Cerebellar cortex (tissue), 1 donor: ENCODE measurements at regions not wholly inside any gene's neighbourhood (a gene's known extent, or its start where the extent isn't known, plus 50 kb on each side); places are given as distances from the start of the nearest gene placed in this dataset.

Source experiments
- DNase-seq: peaks from one replicate; pipeline ENCODE4 v3.0.0-alpha.2; 2015; ENCODE audit warnings: low spot score

DNA sequence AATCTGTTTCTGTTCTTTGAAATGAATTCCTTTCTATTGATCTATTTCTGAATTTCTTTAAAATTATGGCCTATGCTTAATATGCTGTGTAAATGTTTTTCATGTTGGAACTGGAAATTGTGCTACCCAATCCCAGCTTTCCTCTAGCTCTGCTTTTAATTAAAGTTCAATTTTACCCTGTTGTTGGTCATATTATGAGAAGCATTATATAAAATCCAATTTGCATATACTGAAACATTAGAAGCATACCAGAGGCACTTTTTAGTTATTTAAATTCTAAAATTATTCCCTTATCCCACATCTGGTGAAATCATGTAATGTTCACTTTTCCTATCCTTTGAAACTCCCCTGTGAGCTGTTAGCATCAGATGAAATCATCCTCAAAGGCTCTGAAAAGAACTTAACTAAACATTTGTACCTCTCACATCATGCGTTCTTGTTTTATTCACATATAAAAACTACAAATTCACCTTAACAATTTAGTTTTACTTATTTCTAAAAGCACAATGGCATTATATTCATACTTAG lies 160.6 kb upstream of the COL21A1 start:
- no peak for DNase-seq

DNA sequence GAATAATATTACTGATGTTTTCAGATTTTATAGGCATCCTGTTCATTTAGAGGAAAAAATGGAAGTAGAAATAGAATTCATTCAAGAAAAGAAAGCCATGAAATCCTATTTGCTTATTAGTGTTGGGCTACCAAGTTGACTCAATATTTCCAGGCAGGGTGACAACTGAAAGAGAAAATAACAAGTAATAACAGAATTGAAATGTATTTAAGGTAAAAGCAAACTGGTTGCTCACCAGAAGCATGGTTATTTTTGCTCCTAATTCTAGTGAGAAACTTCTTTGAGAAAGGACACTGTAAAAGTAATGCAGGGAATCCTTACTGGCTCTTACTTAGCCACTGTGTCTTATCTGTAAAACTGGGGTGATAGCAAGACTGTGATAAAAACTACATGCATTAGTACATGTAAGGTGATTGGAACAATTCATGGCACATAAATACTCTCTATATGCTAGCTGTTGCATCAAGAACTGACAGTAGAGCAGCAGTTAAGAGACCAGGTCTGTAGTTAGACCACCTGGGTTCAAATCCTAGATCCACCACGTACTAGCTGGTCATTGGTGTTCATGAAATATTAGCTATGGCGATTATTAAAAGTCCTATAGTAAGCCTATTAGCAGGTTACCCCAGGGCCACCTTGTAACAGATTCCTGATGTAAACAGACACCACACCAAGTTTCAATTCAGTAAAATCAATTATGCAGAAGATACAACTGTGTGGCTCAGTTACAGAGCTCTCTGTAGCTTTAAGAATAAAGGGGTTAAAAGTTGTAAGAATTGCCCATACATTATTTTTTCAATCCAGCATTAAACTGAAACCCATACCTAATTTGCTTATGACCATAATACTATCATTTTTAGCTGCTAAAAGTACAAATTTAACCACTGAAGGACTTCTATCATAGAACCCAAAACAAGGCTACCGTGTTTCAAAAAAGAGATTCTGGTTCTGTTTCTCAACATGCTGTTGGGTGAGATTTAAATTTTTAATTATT lies 159.2 kb upstream of the COL21A1 start:
- DNase-seq: no peak

GRCh38 chr6:56404599-56404998 lies 157.2 kb upstream of the COL21A1 start:
- no peak for DNase-seq

DNA sequence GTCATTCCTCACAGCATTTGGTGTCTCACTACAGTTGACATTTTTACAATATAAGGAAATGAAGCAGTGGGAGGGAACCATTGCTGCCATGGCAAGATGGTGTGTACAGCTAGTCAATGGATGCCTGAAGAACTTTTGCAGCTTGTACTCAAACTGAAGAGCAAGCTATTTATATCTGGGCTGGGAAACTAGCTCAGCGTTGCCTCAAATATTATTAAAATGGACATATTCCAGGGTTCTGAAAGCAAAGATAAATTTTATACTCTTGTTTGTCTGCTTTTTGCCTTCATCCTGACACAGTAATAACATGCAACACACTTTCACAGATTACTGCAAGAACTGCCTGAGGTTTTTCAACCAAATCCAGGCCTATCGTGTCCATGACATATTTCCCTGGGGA lies 156.4 kb upstream of the COL21A1 start:
- no peak for DNase-seq

DNA sequence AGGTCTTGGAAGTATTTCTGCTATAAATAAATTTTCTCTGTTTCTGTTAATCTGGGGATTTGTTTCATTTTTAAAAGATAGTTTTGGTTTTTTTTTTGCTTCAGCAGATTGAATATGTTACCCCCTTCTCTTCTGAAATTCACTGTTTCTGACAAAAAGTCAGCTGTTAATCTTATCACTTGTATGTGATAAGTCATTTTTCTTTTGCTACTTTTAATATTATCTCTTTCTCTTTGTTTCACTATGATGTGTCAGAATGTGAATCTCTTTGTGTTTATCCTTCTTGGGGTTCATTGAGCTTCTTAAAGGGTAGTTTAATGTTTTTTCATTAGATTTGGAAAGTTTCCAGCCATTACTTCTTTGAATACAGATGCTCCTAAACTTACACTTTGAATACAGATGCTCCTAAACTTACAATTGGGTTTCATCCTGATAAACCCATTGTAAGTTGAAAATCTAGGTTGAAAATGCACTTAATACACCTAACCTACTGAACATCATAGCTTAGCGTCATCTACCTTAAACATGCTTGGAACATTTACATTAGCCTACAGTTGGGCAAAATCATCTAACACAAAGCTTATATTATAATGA lies 154.2 kb upstream of the COL21A1 start:
- DNase-seq: no peak

DNA sequence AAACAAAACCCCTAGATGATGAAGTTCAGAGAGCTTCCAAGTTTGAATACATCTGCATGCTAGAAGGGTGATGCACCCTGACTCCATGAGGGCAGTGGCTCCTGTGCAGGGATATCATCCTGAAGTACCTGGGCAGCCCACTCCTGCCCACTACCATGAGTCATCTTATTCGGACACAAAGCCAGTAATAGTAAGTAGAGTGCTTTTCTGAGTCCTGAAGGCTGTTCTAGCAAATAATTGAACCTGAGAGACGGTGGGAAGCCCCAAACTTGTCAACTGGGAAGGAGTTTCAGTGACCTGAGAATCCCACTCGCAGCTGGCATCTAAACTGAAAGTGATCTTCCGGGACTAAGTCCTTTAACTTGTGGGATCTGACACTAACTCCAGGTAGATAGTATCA lies 152.9 kb upstream of the COL21A1 start:
- DNase-seq: no peak

DNA sequence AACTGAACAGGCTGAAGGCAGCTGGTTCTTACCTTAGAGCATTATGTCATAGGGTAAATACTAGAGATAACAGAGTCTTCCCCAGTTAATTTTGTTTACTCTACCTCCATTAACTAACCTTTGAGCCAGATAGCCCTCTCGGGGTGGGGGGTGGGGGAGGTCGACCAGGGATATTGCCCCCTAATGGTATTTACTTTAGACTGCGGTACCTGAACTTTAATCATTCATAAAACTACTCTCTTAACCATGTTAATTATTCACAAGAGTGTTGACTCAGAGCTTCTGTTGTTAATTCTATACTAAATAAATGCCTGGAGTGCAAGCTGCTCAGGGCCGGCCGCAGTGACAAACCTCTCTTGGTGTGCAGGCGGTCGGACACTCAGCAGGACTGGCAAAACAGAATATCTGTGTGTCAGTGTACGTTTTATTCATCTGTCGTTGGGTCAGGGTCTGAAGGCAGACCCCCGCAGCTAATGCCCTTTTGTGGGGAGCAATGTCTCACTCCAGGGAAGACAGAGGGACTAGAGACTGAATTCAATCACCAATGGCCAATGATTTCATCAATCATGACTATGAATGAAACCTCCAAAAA lies 152.4 kb upstream of the COL21A1 start:
- DNase-seq: no peak

GRCh38 chr6:56399250-56399671 lies 151.9 kb upstream of the COL21A1 start:
- DNase-seq: no peak

DNA sequence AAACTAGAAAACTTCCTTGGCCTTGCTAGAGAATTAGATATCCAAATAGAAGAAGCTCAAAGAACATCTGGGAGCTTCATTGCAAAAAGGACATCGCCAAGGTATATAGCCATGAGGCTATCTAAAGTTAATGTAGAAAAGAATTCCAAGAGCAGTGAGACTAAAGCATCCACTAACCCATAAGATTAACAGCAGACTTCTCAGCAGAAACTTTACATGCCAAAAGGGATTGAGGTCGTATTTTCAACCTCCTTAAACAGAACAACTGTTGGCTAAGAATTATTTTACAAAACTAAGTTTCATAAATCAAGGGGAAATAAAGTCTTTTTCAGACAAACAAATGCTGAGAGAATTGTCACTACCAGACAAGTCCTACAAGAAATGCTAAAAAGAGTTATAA lies 149.1 kb upstream of the COL21A1 start:
- no peak for DNase-seq

DNA sequence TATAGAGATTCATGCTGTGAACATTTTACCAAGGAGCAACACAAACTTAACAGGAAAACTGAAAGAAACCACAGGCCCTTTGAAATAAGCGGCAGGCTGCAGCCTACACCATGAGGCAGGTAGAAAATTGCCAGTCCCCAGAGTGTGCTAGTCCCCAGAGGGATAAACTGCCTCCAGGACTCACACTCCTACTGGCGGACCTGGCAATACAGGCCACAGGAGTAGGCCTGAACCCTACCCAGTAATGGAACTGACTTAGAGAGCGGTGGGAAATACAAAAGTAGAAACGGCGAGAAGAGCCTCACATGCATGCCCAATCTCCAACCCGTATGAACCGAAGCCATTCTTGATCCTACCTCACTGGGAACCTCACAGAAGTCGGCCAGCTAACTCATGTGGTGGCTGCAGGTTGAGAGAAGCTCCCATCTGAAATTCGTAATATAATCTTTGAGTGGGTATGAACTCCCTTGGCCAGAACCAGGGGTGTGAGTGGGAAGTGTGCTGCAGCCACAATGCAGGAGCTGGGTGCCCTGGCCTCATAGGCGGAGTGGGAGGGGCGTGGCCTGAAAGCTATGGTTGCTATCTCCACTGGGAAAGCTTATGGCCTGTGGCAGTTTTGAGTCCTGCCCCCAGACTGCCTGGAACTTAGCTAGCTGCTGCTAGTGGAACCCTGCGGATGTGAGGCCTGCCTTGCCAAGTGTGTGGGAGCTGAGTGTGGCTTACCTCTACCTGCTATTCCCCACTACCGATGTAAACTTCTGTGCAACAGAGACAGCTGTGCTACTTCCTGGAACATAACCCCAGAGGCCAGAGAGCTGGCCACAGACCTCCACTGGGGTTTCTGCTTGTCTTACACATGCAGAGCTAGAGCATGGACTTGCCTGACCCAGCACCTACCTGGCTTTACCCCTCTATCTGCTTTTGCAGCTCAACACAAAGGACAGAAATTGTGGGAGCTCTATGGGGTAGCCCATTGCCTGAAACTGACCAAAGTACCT lies 146.5 kb upstream of the COL21A1 start:
- DNase-seq: no peak

DNA sequence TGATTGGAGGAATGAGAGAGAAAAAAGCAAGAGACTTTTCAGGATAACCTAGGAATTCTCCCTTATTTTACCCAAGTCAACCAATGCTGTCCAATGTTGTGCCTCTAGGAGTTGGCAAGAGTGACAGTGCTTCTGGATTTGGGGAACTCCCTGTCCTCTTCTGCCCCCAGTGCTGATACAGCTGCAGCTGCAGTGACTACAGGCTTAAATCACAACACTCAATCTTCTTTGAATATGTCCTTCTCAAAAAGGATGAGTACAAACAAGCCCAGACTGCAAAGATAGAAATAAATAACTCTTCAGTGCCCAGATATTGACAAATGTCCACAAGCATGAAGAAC lies 141.0 kb upstream of the COL21A1 start:
- DNase-seq: no peak

- DNase-seq: no peak
These were observed 140.4 kb upstream of the COL21A1 start for GRCh38 chr6:56387621-56388414.

DNA sequence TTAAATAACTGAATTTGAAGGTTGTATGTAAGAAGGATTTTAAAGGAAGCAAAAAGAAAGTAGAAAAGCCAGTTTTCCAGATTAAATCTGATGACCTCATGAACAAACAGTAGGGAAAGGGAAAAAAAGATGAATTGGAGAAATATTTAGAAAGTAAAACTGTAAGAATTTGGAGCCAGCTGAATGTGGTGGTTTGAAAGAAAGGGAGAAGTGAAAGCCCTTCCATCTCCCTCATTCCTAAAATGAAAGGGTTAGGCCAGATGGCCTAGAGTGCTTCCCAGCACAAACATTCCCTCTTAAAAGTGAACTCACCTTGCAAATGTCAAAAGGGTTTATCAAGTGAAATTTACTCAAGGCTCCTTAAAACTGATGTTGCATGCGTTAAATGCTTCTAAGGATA lies 139.3 kb upstream of the COL21A1 start:
- no peak for DNase-seq

DNA sequence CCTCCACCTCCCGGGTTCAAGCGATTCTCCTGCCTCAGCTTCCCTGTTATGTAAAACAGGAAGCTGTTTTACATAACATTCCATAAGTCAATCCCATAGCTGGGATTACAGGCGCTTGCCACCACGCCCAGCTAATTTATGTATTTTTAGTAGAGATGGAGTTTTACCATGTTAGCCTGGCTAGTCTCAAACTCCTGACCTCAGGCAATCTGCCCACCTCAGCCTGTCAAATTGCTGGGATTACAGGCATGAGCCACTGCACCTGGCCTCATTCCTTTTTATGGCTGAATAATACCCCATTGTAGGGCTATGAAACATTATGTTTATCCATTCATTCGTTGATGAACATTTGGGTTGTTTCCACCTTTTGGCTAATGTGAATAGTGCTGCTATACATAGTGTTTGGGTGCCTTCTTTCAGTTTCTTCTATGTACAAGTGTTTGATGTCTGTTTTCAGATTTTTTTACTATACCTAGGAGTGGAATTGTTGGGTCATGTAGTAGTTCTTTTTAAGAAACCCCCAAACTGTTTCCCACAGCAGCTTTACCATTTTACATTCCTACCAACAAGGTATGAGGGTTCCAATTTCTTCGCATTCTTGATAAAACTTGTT lies 138.7 kb upstream of the COL21A1 start:
- DNase-seq: no peak

GRCh38 chr6:56383160-56383559 lies 135.8 kb upstream of the COL21A1 start:
- DNase-seq: no peak

DNA sequence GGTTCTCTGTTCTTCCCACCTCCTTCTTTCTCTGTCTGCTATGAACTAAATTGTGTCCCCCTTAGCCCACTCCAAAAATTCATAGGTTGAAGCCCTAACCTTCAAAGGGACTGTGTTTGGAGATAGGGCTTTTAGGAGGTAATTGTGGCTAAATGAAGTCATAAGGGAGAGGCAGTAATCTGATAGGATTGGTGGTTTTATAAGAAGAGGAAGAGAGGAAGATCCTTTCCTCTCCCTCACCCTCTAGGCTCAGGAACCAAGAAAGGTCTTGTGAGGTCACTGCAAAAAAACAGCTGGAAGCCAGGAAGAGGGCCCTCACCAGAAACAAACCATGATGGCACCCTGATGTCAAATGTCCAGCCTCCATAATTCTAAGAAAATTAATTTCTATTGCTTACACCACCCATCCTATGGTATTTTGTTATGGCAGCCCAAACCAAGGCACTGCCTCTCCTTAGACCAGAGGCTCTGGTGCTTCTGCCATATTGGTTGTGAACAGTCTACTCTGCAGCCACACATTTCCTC lies 135.1 kb upstream of the COL21A1 start:
- DNase-seq: no peak

DNA sequence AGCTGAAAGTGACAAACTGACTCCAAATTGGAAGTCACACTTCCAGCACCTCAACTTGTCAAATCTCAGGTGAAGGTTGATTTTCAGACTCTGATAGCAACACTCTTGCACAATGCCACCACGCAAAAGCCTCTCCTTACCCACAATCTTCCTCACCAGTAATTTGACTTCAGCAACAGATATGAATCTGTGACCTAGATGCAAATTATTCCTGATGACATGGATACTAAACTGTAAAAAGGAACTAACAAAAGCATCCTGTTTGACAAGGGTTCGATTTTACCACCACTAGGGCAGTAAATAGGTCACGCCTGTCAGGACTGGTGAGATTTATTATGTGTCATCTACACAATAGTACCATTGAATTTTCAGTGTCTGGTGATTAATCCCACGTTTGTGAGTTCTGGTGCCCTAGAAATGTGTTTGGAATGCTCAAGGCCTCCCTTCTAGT lies 134.4 kb upstream of the COL21A1 start:
- DNase-seq: no peak

- DNase-seq: no peak
These were observed 133.1 kb upstream of the COL21A1 start for GRCh38 chr6:56380476-56380875.

DNA sequence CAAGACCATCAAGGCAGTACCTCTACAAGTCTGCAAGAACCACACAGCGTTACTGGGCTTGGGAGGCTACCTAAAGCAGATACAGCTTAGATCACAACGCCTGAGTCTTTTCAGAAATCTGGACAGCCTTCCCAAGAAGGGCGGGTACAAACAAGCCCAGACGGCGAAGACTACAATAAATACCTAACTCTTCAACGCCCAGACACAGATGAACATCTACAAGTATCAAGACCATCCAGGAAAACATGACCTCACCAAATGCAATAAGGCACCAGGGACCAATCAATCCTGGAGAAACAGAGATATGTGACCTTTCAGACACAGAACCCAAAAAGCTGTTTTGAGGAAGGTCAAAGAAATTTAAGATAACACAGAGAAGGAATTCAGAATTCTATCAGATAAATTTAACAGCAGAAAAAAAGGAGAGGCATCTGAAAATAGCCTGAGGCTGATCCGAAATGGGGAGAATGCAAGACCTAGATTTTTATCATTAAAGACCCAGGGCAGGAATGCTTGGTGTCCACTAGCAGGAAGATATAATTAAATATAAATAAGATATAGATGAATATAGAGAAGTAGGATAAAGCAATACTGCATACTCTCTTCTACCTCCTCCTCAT lies 131.7 kb upstream of the COL21A1 start:
- DNase-seq: no peak

GRCh38 chr6:56378507-56378906 lies 131.1 kb upstream of the COL21A1 start:
- DNase-seq: no peak
